ENCODE measurements at regions not wholly inside any gene's neighbourhood (a gene's known extent, or its start where the extent isn't known, plus 50 kb on each side); places are given as distances from the start of the nearest gene placed in this dataset.

DNA sequence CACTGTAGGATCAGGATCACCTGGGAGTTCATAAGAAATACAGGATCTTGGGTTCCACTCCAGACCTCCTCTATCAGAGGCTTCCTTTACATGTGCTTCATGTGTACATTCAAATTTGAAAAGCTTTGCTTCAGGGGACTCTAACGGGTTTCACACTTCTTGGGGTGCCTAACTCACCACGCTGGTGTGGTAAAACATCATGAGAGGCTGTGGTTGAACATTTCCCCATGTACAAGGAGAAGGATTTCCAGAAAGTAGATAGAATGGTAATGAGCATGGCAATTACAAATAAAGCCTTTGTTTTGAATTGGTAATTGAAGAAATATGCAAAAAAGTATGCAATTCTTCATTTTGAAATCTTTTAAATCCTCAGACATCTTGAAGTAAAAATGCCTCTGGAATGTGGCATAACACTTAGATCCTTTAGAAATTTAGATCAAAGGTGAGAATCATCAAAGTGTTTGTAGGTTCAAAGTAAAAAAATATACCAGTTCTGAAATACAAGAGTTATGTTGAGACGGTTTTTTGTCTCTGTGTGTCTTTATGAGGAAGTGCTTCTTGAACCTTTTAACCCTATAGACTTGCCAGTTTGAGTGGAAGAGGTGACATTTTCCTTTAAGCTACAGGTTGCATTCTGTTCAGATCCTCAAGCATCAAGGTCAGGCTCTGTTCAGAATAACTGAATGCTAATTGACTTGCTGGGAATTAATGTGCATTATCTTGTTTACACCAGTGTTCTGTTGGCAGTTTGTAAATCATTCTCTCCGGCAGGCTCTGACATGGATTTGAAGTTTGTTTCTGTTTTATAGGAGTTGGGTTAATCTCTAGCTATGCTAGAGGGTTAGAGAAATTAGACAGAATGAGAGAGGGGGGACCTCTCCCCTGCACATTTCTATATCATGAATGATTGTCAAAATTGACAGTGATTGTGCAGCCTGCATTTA lies 415.3 kb downstream of the MAN2A1 start:
- TF ChIP-seq, protein P1, sequence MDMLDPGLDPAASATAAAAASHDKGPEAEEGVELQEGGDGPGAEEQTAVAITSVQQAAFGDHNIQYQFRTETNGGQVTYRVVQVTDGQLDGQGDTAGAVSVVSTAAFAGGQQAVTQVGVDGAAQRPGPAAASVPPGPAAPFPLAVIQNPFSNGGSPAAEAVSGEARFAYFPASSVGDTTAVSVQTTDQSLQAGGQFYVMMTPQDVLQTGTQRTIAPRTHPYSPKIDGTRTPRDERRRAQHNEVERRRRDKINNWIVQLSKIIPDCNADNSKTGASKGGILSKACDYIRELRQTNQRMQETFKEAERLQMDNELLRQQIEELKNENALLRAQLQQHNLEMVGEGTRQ (IDR thresholded peaks at IDR 0.05) = no peak
- TF ChIP-seq, protein P2, sequence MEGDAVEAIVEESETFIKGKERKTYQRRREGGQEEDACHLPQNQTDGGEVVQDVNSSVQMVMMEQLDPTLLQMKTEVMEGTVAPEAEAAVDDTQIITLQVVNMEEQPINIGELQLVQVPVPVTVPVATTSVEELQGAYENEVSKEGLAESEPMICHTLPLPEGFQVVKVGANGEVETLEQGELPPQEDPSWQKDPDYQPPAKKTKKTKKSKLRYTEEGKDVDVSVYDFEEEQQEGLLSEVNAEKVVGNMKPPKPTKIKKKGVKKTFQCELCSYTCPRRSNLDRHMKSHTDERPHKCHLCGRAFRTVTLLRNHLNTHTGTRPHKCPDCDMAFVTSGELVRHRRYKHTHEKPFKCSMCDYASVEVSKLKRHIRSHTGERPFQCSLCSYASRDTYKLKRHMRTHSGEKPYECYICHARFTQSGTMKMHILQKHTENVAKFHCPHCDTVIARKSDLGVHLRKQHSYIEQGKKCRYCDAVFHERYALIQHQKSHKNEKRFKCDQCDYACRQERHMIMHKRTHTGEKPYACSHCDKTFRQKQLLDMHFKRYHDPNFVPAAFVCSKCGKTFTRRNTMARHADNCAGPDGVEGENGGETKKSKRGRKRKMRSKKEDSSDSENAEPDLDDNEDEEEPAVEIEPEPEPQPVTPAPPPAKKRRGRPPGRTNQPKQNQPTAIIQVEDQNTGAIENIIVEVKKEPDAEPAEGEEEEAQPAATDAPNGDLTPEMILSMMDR (IDR thresholded peaks at IDR 0.05) = no peak
- TF ChIP-seq POLR2A (IDR thresholded peaks at IDR 0.05; ENCODE audit: low read length) (no peak), JUNB (IDR thresholded peaks at IDR 0.05) (no peak)
